EL (cell line): ENCODE measurements at regions not wholly inside any gene's neighbourhood (a gene's known extent, or its start where the extent isn't known, plus 50 kb on each side); places are given as distances from the start of the nearest gene placed in this dataset.

Experiments
- DNase-seq: peaks from one replicate; pipeline ENCODE4 v3.0.0-alpha.2; 2016

GRCh38 chr6:91669154-91669870, 1082.4 kb upstream of the MAP3K7 start:
- DNase-seq: no peak

- no peak for DNase-seq
These were observed 1080.7 kb upstream of the MAP3K7 start for GRCh38 chr6:91667596-91667995.

- DNase-seq: no peak
These were observed 1077.6 kb upstream of the MAP3K7 start for GRCh38 chr6:91664327-91664959.

- DNase-seq: no peak
These were observed 1074.0 kb upstream of the MAP3K7 start for GRCh38 chr6:91660893-91661292.

- DNase-seq: no peak
These were observed 1073.0 kb upstream of the MAP3K7 start for GRCh38 chr6:91659891-91660290.

- DNase-seq: no peak
These were observed 1067.9 kb upstream of the MAP3K7 start for GRCh38 chr6:91654793-91655192.

- DNase-seq: no peak
These were observed 1067.5 kb upstream of the MAP3K7 start for GRCh38 chr6:91654357-91654756.

- DNase-seq: no peak
These were observed 1067.0 kb upstream of the MAP3K7 start for GRCh38 chr6:91653895-91654294.

GRCh38 chr6:91653076-91653723, 1066.3 kb upstream of the MAP3K7 start:
- no peak for DNase-seq

GRCh38 chr6:91646649-91647048, 1059.8 kb upstream of the MAP3K7 start:
- no peak for DNase-seq

- DNase-seq: no peak
These were observed 1058.9 kb upstream of the MAP3K7 start for GRCh38 chr6:91645811-91646210.

GRCh38 chr6:91637217-91637616, 1050.3 kb upstream of the MAP3K7 start:
- DNase-seq: no peak

- DNase-seq: no peak
These were observed 1047.9 kb upstream of the MAP3K7 start for GRCh38 chr6:91634791-91635190.

- DNase-seq: no peak
These were observed 1046.7 kb upstream of the MAP3K7 start for GRCh38 chr6:91633374-91634111.

GRCh38 chr6:91632308-91632707, 1045.4 kb upstream of the MAP3K7 start:
- DNase-seq: no peak

- no peak for DNase-seq
These were observed 1044.4 kb upstream of the MAP3K7 start for GRCh38 chr6:91631227-91631626.

GRCh38 chr6:91626911-91627310, 1040.0 kb upstream of the MAP3K7 start:
- no peak for DNase-seq

GRCh38 chr6:91613481-91613880, 1026.6 kb upstream of the MAP3K7 start:
- DNase-seq: no peak

GRCh38 chr6:91611190-91611589, 1024.3 kb upstream of the MAP3K7 start:
- no peak for DNase-seq

GRCh38 chr6:91608428-91608827, 1021.6 kb upstream of the MAP3K7 start:
- no peak for DNase-seq

GRCh38 chr6:91606148-91606901, 1019.5 kb upstream of the MAP3K7 start:
- DNase-seq: no peak

GRCh38 chr6:91600561-91600960, 1013.7 kb upstream of the MAP3K7 start:
- DNase-seq: no peak

- DNase-seq: no peak
These were observed 1003.3 kb upstream of the MAP3K7 start for GRCh38 chr6:91590191-91590590.
